ENCODE measurements at regions not wholly inside any gene's neighbourhood (a gene's known extent, or its start where the extent isn't known, plus 50 kb on each side); places are given as distances from the start of the nearest gene placed in this dataset.

- no peak for TF ChIP-seq CTCF (IDR thresholded peaks at IDR 0.05; ENCODE audit: insufficient read depth, low read length)
- TF ChIP-seq POLR2AphosphoS5 (IDR thresholded peaks at IDR 0.05; ENCODE audit: low read depth): no peak
- no peak for TF ChIP-seq REST (IDR thresholded peaks at IDR 0.05; ENCODE audit: insufficient replicate concordance, low read depth)
- TF ChIP-seq GABPA (IDR thresholded peaks at IDR 0.05; ENCODE audit: low read depth): no peak
Observed at GRCh38 chr6:1024587-1024986, 287.3 kb upstream of the FOXQ1 start.

Measured in HL-60 (cell line).